ENCODE measurements at regions not wholly inside any gene's neighbourhood (a gene's known extent, or its start where the extent isn't known, plus 50 kb on each side); places are given as distances from the start of the nearest gene placed in this dataset.

- DNase-seq (ENCODE audit: extremely low read depth in 1 of 2, low read depth in 1 of 2): no peak
These were observed 213.0 kb upstream of the CDYL start for GRCh38 chr6:4563156-4563555.

GRCh38 chr6:4561773-4562400 is 214.3 kb upstream of the CDYL start:
- DNase-seq (ENCODE audit: extremely low read depth in 1 of 2, low read depth in 1 of 2): no peak

GRCh38 chr6:4561078-4561435 is 215.1 kb upstream of the CDYL start:
- DNase-seq (ENCODE audit: extremely low read depth in 1 of 2, low read depth in 1 of 2): no peak

- no peak for DNase-seq (ENCODE audit: extremely low read depth in 1 of 2, low read depth in 1 of 2)
These were observed 215.8 kb upstream of the CDYL start for GRCh38 chr6:4560221-4561077.

GRCh38 chr6:4559281-4559875 is 216.8 kb upstream of the CDYL start:
- DNase-seq (ENCODE audit: extremely low read depth in 1 of 2, low read depth in 1 of 2): no peak

- no peak for DNase-seq (ENCODE audit: extremely low read depth in 1 of 2, low read depth in 1 of 2)
These were observed 221.6 kb upstream of the CDYL start for GRCh38 chr6:4554645-4555044.

- DNase-seq (ENCODE audit: extremely low read depth in 1 of 2, low read depth in 1 of 2): no peak
These were observed 222.8 kb upstream of the CDYL start for GRCh38 chr6:4553387-4553786.

- no peak for DNase-seq (ENCODE audit: extremely low read depth in 1 of 2, low read depth in 1 of 2)
These were observed 226.0 kb upstream of the CDYL start for GRCh38 chr6:4550227-4550597.

GRCh38 chr6:4549556-4550226 is 226.5 kb upstream of the CDYL start:
- DNase-seq (ENCODE audit: extremely low read depth in 1 of 2, low read depth in 1 of 2): no peak

GRCh38 chr6:4545893-4546292 is 230.3 kb upstream of the CDYL start:
- no peak for DNase-seq (ENCODE audit: extremely low read depth in 1 of 2, low read depth in 1 of 2)

- no peak for DNase-seq (ENCODE audit: extremely low read depth in 1 of 2, low read depth in 1 of 2)
These were observed 232.6 kb upstream of the CDYL start for GRCh38 chr6:4543596-4543995.

GRCh38 chr6:4533576-4533975 is 242.6 kb upstream of the CDYL start:
- DNase-seq (ENCODE audit: extremely low read depth in 1 of 2, low read depth in 1 of 2): no peak

GRCh38 chr6:4531406-4531805 is 244.8 kb upstream of the CDYL start:
- DNase-seq (ENCODE audit: extremely low read depth in 1 of 2, low read depth in 1 of 2): no peak

GRCh38 chr6:4522453-4522852 is 253.8 kb upstream of the CDYL start:
- no peak for DNase-seq (ENCODE audit: extremely low read depth in 1 of 2, low read depth in 1 of 2)

GRCh38 chr6:4521070-4521469 is 255.1 kb upstream of the CDYL start:
- no peak for DNase-seq (ENCODE audit: extremely low read depth in 1 of 2, low read depth in 1 of 2)

- no peak for DNase-seq (ENCODE audit: extremely low read depth in 1 of 2, low read depth in 1 of 2)
These were observed 257.7 kb upstream of the CDYL start for GRCh38 chr6:4518506-4518905.

- DNase-seq (ENCODE audit: extremely low read depth in 1 of 2, low read depth in 1 of 2): no peak
These were observed 260.0 kb upstream of the CDYL start for GRCh38 chr6:4516206-4516605.

- no peak for DNase-seq (ENCODE audit: extremely low read depth in 1 of 2, low read depth in 1 of 2)
These were observed 262.6 kb upstream of the CDYL start for GRCh38 chr6:4513561-4513960.

GRCh38 chr6:4512051-4512471 is 264.1 kb upstream of the CDYL start:
- DNase-seq (ENCODE audit: extremely low read depth in 1 of 2, low read depth in 1 of 2): no peak

GRCh38 chr6:4511641-4512020 is 264.6 kb upstream of the CDYL start:
- no peak for DNase-seq (ENCODE audit: extremely low read depth in 1 of 2, low read depth in 1 of 2)

- no peak for DNase-seq (ENCODE audit: extremely low read depth in 1 of 2, low read depth in 1 of 2)
These were observed 265.1 kb upstream of the CDYL start for GRCh38 chr6:4510906-4511640.

All from activated CD8-positive, alpha-beta memory T cell treated with anti-CD3 and anti-CD28 coated beads for 1 hour (primary cell).